Endothelial cell (in vitro differentiated cells): ENCODE measurements at regions not wholly inside any gene's neighbourhood (a gene's known extent, or its start where the extent isn't known, plus 50 kb on each side); places are given as distances from the start of the nearest gene placed in this dataset.

Experiments used
- DNase-seq: peaks from one replicate; pipeline ENCODE4 v3.0.0; 2021; ENCODE audit warnings: low spot score
- H3K27ac Mint-ChIP-seq: one replicate; pipeline ENCODE4 v1.8.0; 2021; ENCODE audit warnings: mixed read lengths, inconsistent platforms; ENCODE audit not compliant: unreplicated experiment
- H3K27me3 Mint-ChIP-seq: one replicate; pipeline ENCODE4 v1.8.0; 2021; ENCODE audit warnings: mild to moderate bottlenecking, moderate library complexity, mixed read lengths, inconsistent platforms; ENCODE audit not compliant: unreplicated experiment
- H3K36me3 Mint-ChIP-seq: one replicate; pipeline ENCODE4 v1.8.0; 2021; ENCODE audit warnings: mild to moderate bottlenecking, low read depth, mixed read lengths, inconsistent platforms; ENCODE audit not compliant: unreplicated experiment
- H3K4me1 Mint-ChIP-seq: one replicate; pipeline ENCODE4 v1.8.0; 2021; ENCODE audit warnings: mild to moderate bottlenecking, mixed read lengths, inconsistent platforms; ENCODE audit not compliant: unreplicated experiment
- H3K4me3 Mint-ChIP-seq: one replicate; pipeline ENCODE4 v1.8.0; 2021; ENCODE audit warnings: mild to moderate bottlenecking, mixed read lengths, inconsistent platforms; ENCODE audit not compliant: unreplicated experiment
- H3K9me3 Mint-ChIP-seq: one replicate; pipeline ENCODE4 v1.8.0; 2021; ENCODE audit warnings: mixed read lengths, inconsistent platforms; ENCODE audit not compliant: unreplicated experiment
- CTCF ChIP-seq: fragments of 200-600 bp; sonication (generic); IDR thresholded peaks from one replicate; pipeline ENCODE4 v1.5.0; 2021; ENCODE audit warnings: antibody characterized with exemption; ENCODE audit not compliant: unreplicated experiment

DNA sequence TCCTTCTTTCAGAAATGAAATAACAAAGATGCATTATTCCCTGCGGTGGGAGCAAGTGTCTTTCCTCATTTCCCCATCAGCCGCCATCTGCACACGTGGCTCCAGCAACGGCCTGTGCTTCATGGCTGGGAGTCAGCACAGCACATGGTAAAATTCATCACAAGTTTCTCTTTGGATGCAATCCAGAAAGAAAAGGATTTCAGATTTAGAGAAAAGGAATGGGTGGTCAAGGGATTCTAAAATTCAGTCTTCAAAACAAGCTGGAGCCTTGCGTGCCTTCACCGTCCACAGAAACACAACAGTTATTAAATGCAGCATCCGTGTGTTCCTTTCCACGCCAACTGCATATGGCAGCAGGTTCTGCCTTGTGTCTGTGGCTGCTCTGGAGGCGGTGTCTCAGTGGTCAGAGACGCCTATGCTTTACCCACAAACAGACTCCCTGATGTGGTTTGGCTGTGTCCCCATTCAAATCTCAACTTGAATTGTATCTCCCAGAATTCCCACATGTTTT lies 107.6 kb downstream of the THBS2 start:
- Mint-ChIP-seq H3K9me3 (peaks cover 5% of the 10 kb centered on the region), H3K4me1 (no peaks in the 10 kb centered on the region)
- no peak for TF ChIP-seq CTCF

GRCh38 chr6:169145496-169145895 lies 108.2 kb downstream of the THBS2 start:
- H3K4me1 Mint-ChIP-seq: no peaks in the 10 kb centered on the region
- H3K9me3 Mint-ChIP-seq: peaks cover 5% of the 10 kb centered on the region
- TF ChIP-seq CTCF: no peak
- H3K36me3 Mint-ChIP-seq: no peaks in the 10 kb centered on the region
- peaks cover 1% of the 10 kb centered on the region for H3K27me3 Mint-ChIP-seq
- no peak for DNase-seq
- no peak overlapping the region for H3K4me3 Mint-ChIP-seq
- H3K27ac Mint-ChIP-seq: no peak overlapping the region

More for the DNA sequence above, 107.6 kb downstream of the THBS2 start:
- no peak for DNase-seq
- Mint-ChIP-seq H3K27me3 (peaks cover 1% of the 10 kb centered on the region), H3K27ac (no peak overlapping the region), H3K4me3 (no peak overlapping the region), H3K36me3 (no peaks in the 10 kb centered on the region)

GRCh38 chr6:169144356-169144755 lies 109.3 kb downstream of the THBS2 start:
- Mint-ChIP-seq H3K4me1 (no peaks in the 10 kb centered on the region), H3K27ac (no peak overlapping the region), H3K4me3 (no peak overlapping the region), H3K27me3 (peaks cover 1% of the 10 kb centered on the region), H3K36me3 (no peaks in the 10 kb centered on the region), H3K9me3 (no peaks in the 10 kb centered on the region)
- DNase-seq: no peak
- no peak for TF ChIP-seq CTCF

GRCh38 chr6:169142538-169142844 lies 111.2 kb downstream of the THBS2 start:
- Mint-ChIP-seq H3K27ac (no peak overlapping the region), H3K4me3 (no peak overlapping the region), H3K36me3 (no peaks in the 10 kb centered on the region), H3K9me3 (no peaks in the 10 kb centered on the region), H3K27me3 (peaks cover 1% of the 10 kb centered on the region), H3K4me1 (no peaks in the 10 kb centered on the region)
- TF ChIP-seq CTCF: no peak
- no peak for DNase-seq

GRCh38 chr6:169141671-169142537 lies 111.7 kb downstream of the THBS2 start:
- Mint-ChIP-seq H3K9me3 (no peaks in the 10 kb centered on the region), H3K27me3 (peaks cover 1% of the 10 kb centered on the region), H3K36me3 (no peaks in the 10 kb centered on the region), H3K4me1 (no peaks in the 10 kb centered on the region), H3K27ac (no peak overlapping the region), H3K4me3 (no peak overlapping the region)
- no peak for TF ChIP-seq CTCF
- DNase-seq: no peak
